A673 (cell line): ENCODE measurements at regions not wholly inside any gene's neighbourhood (a gene's known extent, or its start where the extent isn't known, plus 50 kb on each side); places are given as distances from the start of the nearest gene placed in this dataset.

Experiments used
- EZH2 ChIP-seq: fragments of 200-600 bp; sonication (generic); IDR thresholded peaks from 2 replicates; pipeline ENCODE4 v1.6.1; 2017; ENCODE audit warnings: borderline replicate concordance, low read depth, mild to moderate bottlenecking, mixed read lengths, antibody characterized with exemption, low read length; ENCODE audit not compliant: poor library complexity, severe bottlenecking
- TF ChIP-seq, protein P1 (sequence below): fragments of 300-800, 200-600 bp; sonication (generic); conservative IDR thresholded peaks from 2 replicates; pipeline ENCODE4 v1.5.1; 2017; ENCODE audit warnings: low read depth, mild to moderate bottlenecking, antibody characterized with exemption, low read length, moderate library complexity, mixed read lengths

DNA sequence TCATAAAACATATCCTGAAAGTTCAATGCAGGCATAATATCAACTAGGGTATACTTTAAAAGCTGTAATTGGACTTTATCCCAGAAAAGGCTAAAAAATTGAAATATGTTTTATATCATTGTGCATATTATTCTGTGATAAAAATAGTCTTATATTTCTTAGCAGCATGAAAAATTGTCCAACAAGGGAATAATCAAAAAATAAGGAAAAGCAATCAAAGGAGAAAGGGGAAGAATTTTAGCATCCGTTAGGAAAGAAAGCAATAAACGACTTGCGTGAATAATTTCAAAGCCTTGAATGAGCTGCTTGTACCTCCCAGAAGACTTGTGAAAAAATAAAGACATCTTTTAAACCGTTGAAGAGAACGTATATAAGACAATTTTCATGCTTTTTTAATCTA is 1369.8 kb upstream of the GBE1 start:
- TF ChIP-seq, protein P1, sequence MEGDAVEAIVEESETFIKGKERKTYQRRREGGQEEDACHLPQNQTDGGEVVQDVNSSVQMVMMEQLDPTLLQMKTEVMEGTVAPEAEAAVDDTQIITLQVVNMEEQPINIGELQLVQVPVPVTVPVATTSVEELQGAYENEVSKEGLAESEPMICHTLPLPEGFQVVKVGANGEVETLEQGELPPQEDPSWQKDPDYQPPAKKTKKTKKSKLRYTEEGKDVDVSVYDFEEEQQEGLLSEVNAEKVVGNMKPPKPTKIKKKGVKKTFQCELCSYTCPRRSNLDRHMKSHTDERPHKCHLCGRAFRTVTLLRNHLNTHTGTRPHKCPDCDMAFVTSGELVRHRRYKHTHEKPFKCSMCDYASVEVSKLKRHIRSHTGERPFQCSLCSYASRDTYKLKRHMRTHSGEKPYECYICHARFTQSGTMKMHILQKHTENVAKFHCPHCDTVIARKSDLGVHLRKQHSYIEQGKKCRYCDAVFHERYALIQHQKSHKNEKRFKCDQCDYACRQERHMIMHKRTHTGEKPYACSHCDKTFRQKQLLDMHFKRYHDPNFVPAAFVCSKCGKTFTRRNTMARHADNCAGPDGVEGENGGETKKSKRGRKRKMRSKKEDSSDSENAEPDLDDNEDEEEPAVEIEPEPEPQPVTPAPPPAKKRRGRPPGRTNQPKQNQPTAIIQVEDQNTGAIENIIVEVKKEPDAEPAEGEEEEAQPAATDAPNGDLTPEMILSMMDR, result no peak
- no peak for TF ChIP-seq EZH2
